Left forelimb (tissue), 1 donor: ENCODE measurements at regions not wholly inside any gene's neighbourhood (a gene's known extent, or its start where the extent isn't known, plus 50 kb on each side); places are given as distances from the start of the nearest gene placed in this dataset.

Source experiments
- DNase-seq: peaks from one replicate; pipeline ENCODE4 v3.0.0-alpha.2; 2018; ENCODE audit warnings: low spot score

DNA sequence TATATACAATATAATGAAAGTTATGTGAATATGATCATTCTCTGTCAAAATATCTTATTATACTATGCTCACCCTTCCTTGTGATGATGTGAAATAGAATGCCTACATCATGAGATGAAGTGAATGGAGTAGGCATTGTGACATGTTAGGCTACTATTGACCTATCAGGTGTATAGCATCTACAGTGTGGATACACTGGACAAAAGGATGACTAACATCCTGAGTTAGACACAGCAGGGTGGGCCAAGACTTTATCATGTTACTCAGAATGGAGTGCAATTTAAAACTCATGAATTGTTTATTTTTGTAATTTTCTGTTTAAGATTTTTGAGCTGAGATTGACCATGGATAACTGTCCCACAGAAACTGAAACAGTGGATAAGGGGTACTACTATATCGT is 53.4 kb upstream of the NAV3 start:
- no peak for DNase-seq

DNA sequence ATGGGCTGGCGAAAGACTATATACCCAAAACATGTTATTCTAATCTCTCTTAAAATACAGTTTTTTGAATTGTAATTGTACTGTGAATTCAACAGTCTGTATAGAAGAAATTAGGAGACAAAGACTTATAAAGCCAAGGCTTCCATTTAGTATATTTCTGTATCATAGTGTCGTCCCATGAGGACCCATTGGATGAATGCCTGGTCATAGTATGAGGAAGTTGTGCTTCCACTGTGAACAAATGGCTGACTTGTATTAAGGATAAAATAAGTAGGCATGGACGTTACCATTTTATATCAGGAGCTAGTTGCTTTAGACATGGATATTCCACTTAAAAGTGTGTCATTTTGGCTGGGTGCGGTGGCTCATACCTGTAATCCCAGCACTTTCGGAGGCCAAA is 55.9 kb upstream of the NAV3 start:
- no peak for DNase-seq

DNA sequence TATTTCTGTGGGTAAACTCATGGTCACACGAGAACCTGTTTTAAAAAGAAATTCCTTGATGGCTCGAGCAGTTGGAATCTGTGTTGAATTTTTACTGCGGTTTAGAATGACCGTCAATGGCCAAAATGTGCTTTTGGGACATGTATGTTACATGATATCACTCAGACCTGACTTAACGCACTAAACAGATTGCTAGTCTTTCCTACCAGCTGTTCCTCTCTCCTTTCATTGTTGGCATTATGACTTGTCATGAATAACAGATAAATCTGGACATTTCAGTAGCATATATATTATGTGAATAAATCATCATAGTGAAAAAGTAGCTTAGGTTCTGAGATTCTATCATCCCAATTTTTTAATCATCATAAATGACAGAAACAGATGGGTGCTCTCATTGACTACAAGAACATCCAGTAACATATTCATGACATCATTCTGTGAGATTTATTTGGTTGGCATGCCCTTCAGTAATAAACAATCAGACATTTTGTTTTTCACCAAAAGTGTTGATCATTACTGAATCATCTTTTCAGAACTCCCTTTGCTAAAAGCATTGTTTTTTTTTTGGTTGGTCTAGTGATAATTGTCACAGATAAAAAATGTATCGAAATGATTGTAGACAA is 57.9 kb upstream of the NAV3 start:
- DNase-seq = no peak

DNA sequence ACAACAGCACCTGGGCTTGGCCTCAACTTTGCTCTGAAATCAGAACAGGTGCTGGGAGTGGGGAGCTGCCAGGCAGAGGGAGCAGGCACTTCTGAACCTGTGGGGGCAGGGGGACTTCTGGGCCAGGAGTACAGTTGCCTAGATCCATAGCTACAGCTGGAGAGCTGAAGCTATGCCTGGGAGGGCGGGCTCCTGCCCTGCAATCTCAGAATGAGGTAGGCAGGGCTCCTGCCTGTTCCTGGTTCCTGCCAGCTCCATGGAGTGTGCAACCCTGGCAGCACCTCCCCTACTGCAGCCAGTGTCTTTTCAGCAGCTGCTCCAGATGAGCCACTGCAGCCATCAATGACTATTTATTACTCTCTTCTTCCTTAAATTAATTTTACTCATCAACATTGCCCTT is 62.1 kb upstream of the NAV3 start:
- no peak for DNase-seq

DNA sequence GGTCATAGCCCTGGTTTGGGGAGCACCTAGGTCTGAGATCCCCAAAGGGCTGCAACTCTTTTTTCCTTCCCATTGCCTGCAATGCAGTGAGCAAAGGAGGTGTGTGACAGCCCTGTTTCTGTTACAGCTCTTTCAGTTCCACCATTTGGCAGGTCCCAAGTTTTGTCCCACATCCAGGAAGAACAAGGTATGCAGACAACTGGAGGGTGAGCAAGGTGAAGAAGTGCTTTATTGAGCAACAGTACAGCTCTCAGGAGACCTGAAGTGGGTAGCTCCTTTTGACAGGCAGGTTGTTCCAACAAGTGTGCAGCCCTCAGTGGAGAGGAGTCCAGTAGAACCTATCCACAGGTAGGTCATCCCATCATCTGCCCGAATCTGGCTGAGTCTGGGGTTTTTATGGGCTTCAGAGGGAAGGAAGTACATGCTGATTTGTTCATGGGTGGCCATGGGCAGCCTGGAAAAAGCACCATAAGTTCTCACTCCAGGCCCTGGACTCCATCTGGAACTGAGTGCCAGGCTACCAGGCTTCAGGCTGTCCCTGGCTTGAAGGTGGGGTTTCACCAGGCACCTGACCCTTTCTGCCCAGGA is 62.8 kb upstream of the NAV3 start:
- no peak for DNase-seq

DNA sequence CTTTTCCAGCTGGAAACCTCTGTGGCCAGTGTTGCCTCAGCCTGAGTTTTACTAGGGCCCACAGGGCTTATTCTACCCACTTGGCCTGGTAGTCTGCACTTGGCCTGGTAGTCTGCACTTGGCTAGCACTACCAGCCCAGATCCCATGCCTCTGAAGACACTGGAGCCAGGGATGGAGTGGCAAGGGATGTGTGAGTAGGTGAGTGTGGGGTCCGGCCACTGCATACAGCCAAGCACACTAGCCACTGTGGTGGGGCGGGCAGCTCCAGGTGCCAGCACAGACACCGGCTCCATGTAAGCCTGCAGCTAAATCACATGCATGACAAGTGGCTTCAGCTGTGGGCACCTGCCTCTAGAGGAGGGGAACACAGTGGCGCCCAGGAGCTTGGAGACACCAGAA is 63.4 kb upstream of the NAV3 start:
- DNase-seq = no peak

DNA sequence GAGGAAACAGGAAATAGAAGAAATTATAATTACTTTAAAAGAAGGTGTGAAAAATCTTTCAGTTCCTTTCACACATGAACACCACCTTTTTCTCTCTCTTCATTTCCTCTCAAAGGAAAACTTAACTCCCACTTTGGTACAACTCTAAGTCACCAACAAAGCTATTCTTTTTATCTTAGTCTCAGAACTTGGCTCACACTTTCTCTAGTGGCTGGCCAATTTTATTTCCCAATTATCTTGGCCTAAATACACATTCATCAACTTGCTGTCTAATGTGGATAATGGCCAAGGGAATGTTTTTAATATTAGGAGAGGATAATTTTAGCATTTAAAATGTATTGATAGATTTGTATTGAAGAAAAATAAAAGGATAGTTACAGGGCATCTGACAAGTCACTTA is 64.5 kb upstream of the NAV3 start:
- no peak for DNase-seq

DNA sequence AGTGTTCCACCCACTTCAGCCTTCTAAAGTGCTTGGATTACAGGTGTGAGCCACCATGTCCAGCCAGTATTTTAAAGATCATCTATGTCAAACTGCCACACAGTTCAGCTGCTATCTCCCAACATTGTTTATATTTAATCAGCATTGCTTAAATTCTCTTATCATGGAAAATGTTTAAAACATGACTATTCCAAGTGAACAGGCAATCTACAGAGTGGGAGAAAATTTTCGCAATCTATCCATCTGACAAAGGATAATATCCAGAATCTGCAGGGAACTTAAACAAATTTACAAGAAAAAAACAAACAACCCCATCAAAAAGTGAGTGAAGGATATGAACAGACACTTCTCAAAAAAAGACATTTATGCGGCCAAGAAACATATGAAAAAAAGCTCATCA is 69.4 kb upstream of the NAV3 start:
- no peak for DNase-seq

DNA sequence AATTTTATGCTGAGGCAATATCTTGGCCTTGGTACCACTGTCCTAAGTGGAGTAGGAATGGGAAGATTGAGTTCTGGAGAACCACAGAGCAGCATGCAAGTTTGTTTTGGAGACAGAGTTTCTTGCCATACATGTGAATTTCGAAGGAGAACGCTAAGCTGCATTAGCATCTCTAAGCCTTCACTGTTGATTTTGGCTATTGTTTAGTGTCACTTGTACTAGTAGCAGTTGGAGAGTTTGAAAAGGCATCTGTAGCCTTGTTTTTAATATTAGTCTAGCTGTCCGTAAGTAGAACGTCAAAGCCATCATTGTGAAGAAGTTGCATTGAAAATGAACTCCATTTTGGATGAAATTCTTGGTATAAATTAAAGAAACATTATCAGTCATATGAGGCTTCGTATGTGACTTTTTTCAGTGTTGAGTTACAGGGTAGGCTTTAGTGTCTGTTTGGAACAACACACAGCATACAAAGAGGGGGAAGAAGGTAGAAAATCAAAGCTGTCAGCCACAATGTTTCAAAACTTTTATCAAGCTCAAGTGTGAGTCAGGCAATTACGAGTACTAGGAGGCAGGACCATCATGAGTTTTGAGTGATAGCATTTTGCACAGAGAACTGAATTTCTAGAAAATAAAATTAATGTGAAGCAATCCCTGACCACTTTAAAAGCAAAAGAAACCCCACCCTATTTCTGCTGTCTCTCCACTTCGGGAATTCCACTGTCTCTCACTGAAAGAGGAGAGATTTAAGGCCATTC is 70.2 kb upstream of the NAV3 start:
- no peak for DNase-seq

DNA sequence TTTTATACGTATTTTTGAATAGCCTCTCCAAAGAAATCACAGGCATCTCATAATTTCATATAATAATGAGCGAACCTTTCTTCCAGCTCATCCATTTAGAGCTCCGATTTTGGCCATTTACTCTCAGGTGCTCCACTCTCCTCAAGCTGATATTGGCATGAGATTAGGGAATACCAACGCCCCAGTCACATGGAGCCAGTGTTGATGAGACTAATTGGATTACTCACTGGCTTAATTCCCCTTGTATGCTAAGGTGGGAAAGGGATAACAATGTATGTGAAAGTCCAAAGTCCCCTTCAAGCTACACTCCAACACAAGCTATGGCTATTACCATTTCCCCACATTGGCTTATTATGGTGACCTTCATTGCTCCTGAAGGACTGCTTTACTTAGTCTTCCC is 76.6 kb upstream of the NAV3 start:
- DNase-seq = no peak

DNA sequence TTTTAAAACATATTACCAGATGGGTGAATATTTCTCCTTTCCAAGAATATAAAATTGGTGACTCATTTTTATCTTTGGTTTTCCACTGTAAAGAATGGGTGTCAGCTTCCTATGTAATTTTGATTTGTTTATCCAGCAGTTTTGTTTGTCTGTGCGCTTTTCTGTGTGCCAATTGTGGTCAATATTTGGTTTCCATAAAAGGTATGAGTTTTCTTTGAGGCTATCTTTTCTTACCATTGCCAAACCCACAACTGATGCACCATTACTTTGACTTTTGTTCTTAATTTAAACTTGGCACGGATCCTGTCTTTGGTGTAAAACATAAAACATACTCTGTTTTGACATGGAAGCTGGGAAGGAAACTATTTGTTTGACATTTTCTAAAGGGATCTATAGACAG is 78.8 kb upstream of the NAV3 start:
- DNase-seq = no peak

DNA sequence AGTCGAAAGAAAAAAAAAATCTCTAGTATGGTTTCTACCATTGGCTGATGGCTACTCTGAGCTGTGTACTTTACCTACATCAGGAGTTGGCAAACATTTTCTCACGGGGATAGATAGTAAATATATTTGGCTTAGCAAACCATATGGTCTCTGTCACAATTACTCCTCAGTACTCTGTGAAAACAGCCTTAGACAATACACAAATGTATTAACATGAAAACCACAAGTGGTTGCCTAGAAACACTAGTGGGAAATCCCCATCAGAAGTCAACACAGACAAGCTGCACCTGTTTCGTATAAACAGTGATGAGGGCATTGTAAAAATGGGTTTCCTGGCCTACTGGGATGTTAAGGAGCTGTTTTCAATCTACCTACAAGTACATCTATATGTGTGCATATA is 84.6 kb upstream of the NAV3 start:
- DNase-seq = no peak

DNA sequence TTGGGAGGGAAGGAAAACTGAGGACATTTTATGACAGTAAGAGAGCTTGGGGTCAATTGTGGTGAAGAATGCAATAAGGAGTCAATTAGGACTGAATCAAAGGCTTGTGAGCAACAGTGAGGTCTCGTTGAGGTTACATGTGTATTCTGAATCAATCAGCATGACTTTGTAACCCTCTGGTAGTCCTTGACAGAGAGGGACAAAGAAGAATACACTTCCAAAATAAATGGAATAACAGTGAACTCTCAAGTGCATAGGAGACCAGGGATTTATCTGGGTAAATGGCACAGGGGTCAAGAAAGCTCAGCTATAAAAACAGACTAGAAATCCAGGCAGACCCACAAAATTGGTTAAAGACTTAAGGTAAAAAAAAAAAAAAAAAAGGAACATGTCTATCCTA is 85.1 kb upstream of the NAV3 start:
- DNase-seq = no peak

DNA sequence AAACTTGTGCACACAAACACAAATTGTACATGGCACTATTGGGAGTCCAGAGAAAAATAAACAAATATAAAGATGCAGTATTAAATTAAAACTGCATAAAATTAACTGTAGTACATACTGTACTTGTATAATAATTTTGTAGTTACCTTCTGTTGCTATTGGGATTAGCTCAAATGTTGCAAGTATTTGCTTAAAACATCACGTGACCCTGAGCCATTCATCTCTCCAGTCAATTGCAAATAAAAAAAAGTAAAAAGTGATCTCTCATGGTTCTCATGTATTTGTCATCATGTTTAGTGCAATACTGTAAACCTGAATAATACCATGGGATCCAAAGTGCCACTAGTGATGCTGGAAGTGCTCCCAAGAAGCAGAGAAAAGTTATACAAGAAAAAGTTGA is 88.1 kb upstream of the NAV3 start:
- no peak for DNase-seq

DNA sequence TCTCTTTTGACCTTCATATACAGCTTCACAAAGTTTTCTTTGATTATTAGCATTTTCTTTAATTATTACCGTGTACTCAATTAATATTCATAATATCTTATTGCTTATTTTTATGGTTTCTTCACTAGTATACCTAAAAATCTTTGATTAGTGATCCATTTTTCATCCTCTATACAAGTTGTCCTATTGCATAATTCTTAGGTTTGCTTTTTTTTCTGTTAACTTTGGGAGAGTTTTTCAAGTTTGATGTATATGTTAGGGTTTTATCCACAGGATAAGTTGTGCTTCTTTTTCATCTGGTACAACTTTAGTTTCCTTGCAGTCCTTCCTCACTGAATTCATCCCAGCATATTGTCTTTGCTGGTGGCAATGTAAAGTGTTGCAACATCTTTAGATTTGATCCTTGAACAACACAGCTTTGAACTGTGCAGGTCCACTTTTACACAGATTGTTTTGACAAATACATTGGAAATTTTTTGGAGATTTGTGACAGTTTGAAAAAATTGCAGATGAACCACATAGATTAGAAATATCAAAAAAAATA is 88.6 kb upstream of the NAV3 start:
- DNase-seq = no peak

DNA sequence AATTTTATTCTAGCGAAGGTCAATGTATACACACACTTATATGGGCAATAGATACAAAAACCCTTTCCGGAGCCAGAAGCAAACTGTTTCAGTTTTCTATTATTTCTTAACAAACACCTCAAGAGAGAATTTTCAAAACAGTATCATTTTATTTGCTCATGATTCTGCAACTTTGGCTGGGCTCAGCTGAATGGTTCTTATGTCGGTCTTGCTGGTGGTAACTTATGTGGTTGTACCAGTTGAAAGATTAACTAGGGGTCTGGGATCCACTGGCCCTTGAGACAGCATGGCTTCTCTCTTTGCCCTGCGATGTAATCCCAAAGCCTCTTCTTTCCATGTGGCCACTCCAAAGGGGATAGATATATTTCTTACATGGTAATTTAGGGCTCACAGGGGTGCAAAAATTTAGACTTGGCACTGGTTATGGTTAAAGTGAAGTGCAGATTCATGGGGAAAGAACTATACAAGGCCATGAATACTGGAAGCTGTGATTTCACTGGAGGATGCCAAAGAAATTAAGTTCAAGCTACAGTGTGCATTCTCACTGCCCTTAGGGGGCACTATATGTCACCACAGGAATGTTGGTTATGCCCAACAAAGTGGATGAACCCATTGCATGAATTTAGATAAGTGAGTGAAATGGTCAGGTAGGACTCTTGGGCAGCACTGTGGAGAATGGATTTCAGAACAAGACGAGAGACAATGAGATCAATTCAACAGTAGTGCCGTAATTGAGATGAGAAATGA is 94.3 kb upstream of the NAV3 start:
- DNase-seq = no peak

DNA sequence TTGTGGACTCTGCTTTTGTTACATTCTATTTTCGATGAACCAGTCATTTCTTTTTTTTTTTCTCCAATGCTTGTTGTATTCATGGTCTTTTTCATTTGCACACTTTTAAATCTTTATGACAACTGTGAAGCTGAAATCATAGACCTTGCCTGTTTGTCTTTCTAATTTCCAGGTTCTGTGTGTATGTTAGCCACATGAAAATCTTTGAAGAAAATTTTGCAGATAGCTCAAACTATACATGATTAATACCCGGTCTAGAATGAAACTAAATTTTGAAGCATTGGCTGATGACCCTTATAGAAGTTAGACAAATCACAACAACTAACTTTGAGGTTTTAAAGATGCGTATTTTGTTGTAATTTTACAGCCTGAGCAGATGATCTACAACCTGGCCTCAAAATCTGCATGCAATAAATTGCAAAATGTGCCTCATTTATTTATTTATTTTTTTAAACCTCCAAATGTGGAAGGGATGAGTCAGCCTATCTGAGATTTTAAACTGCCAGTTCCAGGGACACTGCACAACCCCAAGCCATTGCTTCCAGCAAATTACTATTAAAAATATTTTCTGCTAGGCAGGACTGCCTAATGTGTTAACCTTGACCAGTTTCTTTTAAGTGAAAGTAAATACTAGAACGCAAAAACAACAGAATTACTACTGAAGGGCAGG is 96.3 kb upstream of the NAV3 start:
- no peak for DNase-seq

DNA sequence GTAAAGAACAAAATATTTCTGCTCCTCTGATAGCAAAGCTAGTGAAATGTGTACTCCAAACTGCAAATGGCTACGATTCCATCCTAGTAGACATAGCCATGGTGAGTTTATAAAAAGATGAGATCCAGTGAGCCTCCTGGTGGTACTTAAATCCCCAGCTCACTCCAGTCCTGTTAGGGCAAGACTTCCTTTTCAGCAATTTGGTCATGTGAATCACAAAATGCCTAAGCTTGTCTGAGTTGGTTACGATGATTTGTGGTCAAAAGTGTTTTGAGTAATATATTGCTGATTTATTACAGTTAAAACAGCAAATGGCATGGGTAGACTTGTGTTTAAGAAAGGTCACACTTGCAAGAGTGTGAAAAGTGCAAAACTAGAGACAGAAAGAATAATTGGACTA is 102.7 kb upstream of the NAV3 start:
- DNase-seq = no peak

DNA sequence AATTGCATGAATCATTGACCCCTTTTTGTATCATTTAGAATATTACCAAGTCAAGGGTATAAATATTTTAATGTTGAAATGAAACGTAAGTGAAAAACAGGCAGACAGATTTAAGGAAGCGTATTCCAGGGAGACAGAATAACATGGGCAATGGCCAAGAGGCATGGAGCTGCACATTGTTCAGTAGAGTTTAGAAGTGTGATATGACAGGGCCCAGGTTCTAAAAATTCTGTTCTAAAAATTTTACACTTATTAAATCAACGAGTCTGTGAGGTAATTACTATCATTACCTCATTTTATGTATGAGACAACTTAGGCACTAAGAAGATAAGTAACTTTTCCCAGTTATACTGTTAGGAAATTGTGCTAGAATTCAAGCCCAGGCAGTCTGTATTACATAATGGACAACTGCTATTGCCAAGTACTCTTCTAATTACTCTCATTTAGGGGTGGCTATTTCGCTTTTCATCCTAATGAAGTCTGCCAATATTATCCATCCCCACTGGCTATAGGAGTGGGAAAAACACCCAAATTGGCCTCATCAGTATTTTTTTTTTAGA is 103.2 kb upstream of the NAV3 start:
- DNase-seq = no peak

DNA sequence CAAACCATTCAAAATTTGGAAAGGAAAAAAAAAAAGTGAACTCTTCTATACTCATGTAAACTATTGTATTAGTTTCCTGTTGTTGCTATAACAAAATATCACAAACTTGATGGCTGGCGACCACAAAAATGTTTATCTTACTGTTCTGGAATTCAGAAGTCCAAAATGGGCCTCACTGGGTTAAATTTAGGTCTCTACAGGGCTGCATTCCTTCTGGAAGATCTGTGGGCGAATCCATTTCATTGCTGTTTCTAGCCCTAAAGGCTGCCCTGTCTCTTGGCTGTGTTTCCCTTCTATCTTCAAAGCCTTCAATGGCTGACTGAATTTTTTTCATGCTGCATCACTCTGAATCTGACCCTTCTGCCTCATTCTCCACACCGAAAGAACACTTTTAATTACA is 105.1 kb upstream of the NAV3 start:
- DNase-seq = no peak

DNA sequence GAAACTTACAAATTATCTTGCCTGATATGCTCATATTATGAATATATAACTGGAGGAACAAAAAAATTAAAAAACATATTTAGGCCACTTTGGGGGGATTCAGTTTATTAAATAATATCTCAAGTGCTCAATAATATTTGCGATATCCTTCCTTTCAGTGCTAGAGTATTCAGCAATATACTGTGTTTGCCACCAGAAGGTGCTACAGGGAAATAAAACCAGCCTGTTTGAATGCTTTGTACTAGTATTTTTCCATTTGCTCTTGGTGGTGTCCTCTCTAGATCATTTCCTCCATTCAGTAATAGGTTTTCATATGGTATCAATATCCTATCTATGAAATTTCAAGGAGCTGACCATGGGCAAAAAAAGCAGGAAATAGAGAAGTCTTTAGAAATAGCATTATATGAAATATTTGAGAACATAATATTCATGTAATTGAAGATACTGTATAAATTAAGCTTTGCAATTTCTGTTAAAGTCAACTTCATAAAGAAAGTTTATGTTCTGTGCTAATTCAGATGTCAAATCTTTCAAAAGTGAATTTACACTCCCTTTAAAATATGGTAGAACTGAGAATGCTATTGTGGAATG is 106.2 kb upstream of the NAV3 start:
- no peak for DNase-seq

DNA sequence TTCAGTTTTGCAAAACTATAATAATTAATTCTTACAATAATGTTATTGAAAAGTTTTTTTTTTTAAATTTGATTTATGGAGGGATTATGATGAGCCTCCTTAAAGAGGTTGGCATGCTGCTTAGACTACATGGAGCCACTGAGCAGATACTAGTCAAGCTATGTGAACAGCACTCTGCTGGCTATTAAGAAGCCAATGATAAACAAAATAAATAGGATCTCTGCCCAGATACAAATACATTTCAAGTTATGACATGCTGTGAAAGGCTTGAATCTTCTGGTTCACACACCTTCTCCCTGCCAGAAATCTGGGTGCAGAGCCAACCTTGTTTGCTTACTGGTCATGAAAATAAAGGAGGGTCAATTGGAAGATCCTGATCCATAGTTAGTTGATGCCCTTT is 107.4 kb upstream of the NAV3 start:
- DNase-seq = no peak
